Testis (tissue), 2 donors: ENCODE measurements at regions not wholly inside any gene's neighbourhood (a gene's known extent, or its start where the extent isn't known, plus 50 kb on each side); places are given as distances from the start of the nearest gene placed in this dataset.

Experiments used
- CTCF ChIP-seq, 3 experiments: fragments of 450-650 bp in 2 of 3; fragments of 200-600 bp in 1 of 3; sonication (generic) in 1 of 3; IDR thresholded peaks; one replicate each; pipeline ENCODE4 v1.5.1; 2016 to 2019; ENCODE audit warnings: antibody characterized with exemption in 3 of 3, mild to moderate bottlenecking in 2 of 3, moderate library complexity in 1 of 3
- POLR2A ChIP-seq: fragments of 450-650 bp; IDR thresholded peaks from one replicate; pipeline ENCODE4 v1.6.1; 2017; ENCODE audit warnings: antibody characterized with exemption, mild to moderate bottlenecking, moderate library complexity

DNA sequence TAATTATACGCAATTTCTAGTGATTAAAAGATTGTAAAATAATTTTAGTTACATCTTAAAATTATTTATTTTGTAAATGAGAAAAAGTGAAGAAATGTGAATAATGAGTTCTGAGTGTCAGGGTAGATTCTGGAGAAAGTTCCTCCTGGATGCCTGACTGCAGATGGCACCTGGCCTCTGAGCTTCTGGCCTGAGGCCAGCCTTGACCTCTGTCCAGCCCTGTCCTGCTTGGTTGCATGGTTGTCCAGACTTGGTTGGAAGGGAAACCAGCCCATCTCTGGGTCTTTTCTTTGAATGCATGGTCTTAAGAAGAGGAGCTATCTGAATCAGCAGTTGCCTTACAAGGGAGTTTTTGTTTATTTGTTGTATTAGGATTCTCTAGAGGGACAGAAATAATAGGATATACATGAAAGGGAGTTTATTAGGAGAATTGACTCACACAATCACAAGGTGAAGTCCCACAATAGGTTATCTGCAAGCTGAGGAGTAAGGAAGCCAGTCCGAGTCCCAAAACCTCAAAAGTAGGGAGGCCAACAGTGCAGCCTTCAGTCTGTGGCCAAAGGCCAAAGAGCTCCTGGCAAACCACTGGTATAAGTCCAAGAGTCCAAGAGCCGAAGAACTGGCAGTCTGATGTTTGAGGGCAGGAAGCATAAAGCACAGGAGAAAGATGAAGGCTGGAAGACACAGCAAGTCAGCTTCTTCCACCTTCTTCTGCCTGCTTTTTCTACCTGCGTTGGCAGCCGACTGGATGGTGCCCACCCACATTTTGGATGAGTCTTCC lies 385.8 kb downstream of the ZNF536 start:
- TF ChIP-seq CTCF (IDR thresholded peaks at IDR 0.05) (no peak), POLR2A (no peak)
